MCF 10A (cell line): ENCODE measurements at regions not wholly inside any gene's neighbourhood (a gene's known extent, or its start where the extent isn't known, plus 50 kb on each side); places are given as distances from the start of the nearest gene placed in this dataset.

Experiments used
- BruUV-seq: library from RNA; stranded (reverse); fragments of 400-500 nt; replicated peaks from 2 replicates; lab custom pipeline; 2021; lab: Mats Ljungman, UMichigan
- CTCF ChIA-PET: fragments of 300-600 bp; sonication (Branson Sonifier 250); formaldehyde crosslinking; extraction: SDS; loops from one replicate; lab custom pipeline; 2021; ENCODE audit warnings: antibody characterized with exemption, inconsistent platforms; lab: Yijun Ruan, JAX
- POLR2A ChIA-PET: fragments of 300-600, 350-650 bp; sonication (Branson Sonifier 250); formaldehyde crosslinking; extraction: SDS; loops from one replicate; lab custom pipeline; 2020; ENCODE audit warnings: antibody characterized with exemption, inconsistent platforms; lab: Yijun Ruan, JAX
- DNase-seq: peaks from one replicate; pipeline ENCODE4 v3.0.0-alpha.2; 2018; ENCODE audit not compliant: unreplicated experiment
- H3K27ac Mint-ChIP-seq: one replicate; pipeline ENCODE4 v1.8.0; 2022; ENCODE audit warnings: mild to moderate bottlenecking, low read depth, mixed read lengths; ENCODE audit not compliant: unreplicated experiment
- H3K27me3 Mint-ChIP-seq: one replicate; pipeline ENCODE4 v1.8.0; 2022; ENCODE audit warnings: mixed read lengths; ENCODE audit not compliant: insufficient read depth, unreplicated experiment
- H3K36me3 Mint-ChIP-seq: one replicate; pipeline ENCODE4 v1.8.0; 2022; ENCODE audit warnings: mild to moderate bottlenecking, moderate library complexity, mixed read lengths; ENCODE audit not compliant: insufficient read depth, unreplicated experiment
- H3K4me1 Mint-ChIP-seq: one replicate; pipeline ENCODE4 v1.8.0; 2022; ENCODE audit warnings: mixed read lengths; ENCODE audit not compliant: insufficient read depth, unreplicated experiment
- H3K4me3 Mint-ChIP-seq: one replicate; pipeline ENCODE4 v1.8.0; 2022; ENCODE audit warnings: mild to moderate bottlenecking, moderate library complexity, mixed read lengths; ENCODE audit not compliant: unreplicated experiment
- H3K9me3 Mint-ChIP-seq: one replicate; pipeline ENCODE4 v1.8.0; 2022; ENCODE audit warnings: mixed read lengths; ENCODE audit not compliant: unreplicated experiment
- CTCF ChIP-seq: fragments of 200-600 bp; IDR thresholded peaks from one replicate; pipeline ENCODE4 v1.8.0; 2022; ENCODE audit warnings: antibody characterized with exemption, mild to moderate bottlenecking; ENCODE audit not compliant: unreplicated experiment
- intact Hi-C: fragments of 100-400 bp; cut with micrococcal nuclease; formaldehyde crosslinking; loops from 2 replicates; pipeline ENCODE4 v1.14.1; 2022

- no peak for TF ChIP-seq CTCF
- ChIA-PET POLR2A (no interaction called here), CTCF (no interaction called here)
- no peak overlapping the region for H3K27ac Mint-ChIP-seq
- intact Hi-C loops: no loop called here
- H3K9me3 Mint-ChIP-seq: no peaks in the 10 kb centered on the region
- no peak overlapping the region for H3K4me3 Mint-ChIP-seq
- BruUV-seq: no TSS peak
- H3K4me1 Mint-ChIP-seq: no peaks in the 10 kb centered on the region
- DNase-seq: no peak
- H3K27me3 Mint-ChIP-seq: peaks cover 10% of the 10 kb centered on the region
- no peaks in the 10 kb centered on the region for H3K36me3 Mint-ChIP-seq
Observed at GRCh38 chr14:22414876-22415604, 174.0 kb downstream of the DAD1 start.

GRCh38 chr14:22412926-22413411, 176.1 kb downstream of the DAD1 start:
- DNase-seq: no peak
- BruUV-seq: no TSS peak
- H3K4me1 Mint-ChIP-seq: no peaks in the 10 kb centered on the region

GRCh38 chr14:22411398-22412055, 177.5 kb downstream of the DAD1 start:
- peaks cover 33% of the 10 kb centered on the region for H3K27me3 Mint-ChIP-seq

More at GRCh38 chr14:22412926-22413411, 176.1 kb downstream of the DAD1 start:
- intact Hi-C loops: no loop called here
- no peak for TF ChIP-seq CTCF
- POLR2A ChIA-PET: no interaction called here
- Mint-ChIP-seq H3K36me3 (no peaks in the 10 kb centered on the region), H3K4me3 (no peak overlapping the region), H3K9me3 (no peaks in the 10 kb centered on the region), H3K27me3 (peaks cover 18% of the 10 kb centered on the region), H3K27ac (no peak overlapping the region)
- CTCF ChIA-PET: interaction anchor here (0.6 to 3.2 kb wide), 6 partner anchors 16 to 59 kb away, joined by 3 to 14 read pairs (median 4); no protein-coding TSS in a partner anchor

More at GRCh38 chr14:22411398-22412055, 177.5 kb downstream of the DAD1 start:
- intact Hi-C loops: no loop called here
- Mint-ChIP-seq H3K4me3 (no peak overlapping the region), H3K36me3 (no peaks in the 10 kb centered on the region), H3K27ac (no peak overlapping the region), H3K4me1 (no peaks in the 10 kb centered on the region), H3K9me3 (no peaks in the 10 kb centered on the region)
- ChIA-PET POLR2A (interaction anchor here (1.0 kb wide), 1 partner anchor 8 kb away, joined by 3 read pairs; no protein-coding TSS in a partner anchor), CTCF (interaction anchor here (0.6 to 3.2 kb wide), 5 partner anchors 11 to 1715 kb away, joined by 3 to 9 read pairs (median 3); no protein-coding TSS in a partner anchor)
- DNase-seq: no peak
- no peak for TF ChIP-seq CTCF
- BruUV-seq: no TSS peak
